ENCODE measurements at regions not wholly inside any gene's neighbourhood (a gene's known extent, or its start where the extent isn't known, plus 50 kb on each side); places are given as distances from the start of the nearest gene placed in this dataset.

DNA sequence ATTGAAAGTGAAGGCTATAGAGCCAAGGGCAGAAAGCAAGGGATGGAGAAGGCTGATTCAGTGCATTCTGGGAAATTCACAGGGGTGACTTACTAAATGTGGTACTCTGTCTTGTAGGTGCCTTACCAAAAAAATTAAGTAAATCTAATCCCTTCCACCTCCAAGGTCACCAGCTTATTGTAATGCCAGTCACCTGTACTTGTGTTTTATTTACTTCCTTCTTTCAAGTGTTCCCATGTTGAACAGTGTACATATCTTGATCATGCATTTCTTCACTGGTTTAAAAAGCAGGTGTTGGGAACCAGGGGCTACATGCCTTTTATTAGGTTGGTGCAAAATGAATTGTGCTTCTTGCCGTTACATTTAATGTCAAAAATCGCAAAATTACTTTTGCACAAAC, 137.0 kb upstream of the ARHGAP28 start:
- TF ChIP-seq, protein P1, sequence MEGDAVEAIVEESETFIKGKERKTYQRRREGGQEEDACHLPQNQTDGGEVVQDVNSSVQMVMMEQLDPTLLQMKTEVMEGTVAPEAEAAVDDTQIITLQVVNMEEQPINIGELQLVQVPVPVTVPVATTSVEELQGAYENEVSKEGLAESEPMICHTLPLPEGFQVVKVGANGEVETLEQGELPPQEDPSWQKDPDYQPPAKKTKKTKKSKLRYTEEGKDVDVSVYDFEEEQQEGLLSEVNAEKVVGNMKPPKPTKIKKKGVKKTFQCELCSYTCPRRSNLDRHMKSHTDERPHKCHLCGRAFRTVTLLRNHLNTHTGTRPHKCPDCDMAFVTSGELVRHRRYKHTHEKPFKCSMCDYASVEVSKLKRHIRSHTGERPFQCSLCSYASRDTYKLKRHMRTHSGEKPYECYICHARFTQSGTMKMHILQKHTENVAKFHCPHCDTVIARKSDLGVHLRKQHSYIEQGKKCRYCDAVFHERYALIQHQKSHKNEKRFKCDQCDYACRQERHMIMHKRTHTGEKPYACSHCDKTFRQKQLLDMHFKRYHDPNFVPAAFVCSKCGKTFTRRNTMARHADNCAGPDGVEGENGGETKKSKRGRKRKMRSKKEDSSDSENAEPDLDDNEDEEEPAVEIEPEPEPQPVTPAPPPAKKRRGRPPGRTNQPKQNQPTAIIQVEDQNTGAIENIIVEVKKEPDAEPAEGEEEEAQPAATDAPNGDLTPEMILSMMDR (conservative IDR thresholded peaks at IDR 0.05; ENCODE audit: low read length): no peak
- TF ChIP-seq EZH2phosphoT487 (IDR thresholded peaks at IDR 0.05; ENCODE audit: borderline replicate concordance): no peak

All from Loucy (cell line).